NCI-H748 treated with DMSO at 0.1 percent for 48 hours (cell line): ENCODE measurements at regions not wholly inside any gene's neighbourhood (a gene's known extent, or its start where the extent isn't known, plus 50 kb on each side); places are given as distances from the start of the nearest gene placed in this dataset.

Source experiments
- DNase-seq: peaks from one replicate; lab custom pipeline; 2025; lab: John Stamatoyannopoulos, UW

DNA sequence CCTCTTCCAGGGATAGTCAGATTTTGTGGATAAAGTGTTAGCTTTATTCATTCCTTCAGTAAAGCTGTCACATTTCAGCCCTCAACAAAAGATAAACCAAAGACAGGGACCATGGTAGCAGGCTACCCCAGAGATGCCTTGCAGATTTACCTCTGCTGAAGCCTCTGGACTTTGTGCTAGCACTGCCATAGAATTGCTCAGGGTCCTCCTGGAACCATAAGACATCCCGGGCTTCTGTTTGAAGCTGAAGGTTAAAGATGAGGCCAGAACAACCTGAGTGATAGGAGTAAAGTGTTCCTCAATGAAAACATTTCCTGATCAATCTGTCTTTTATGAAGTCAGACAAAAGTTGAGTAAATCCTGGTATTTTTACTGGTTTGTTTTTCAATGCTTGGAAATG is 57.5 kb upstream of the ARL15 start:
- no peak for DNase-seq

GRCh38 chr5:54366707-54367106 is 56.3 kb upstream of the ARL15 start:
- no peak for DNase-seq

- DNase-seq = no peak
Observed at GRCh38 chr5:54363669-54364068, 53.3 kb upstream of the ARL15 start.

DNA sequence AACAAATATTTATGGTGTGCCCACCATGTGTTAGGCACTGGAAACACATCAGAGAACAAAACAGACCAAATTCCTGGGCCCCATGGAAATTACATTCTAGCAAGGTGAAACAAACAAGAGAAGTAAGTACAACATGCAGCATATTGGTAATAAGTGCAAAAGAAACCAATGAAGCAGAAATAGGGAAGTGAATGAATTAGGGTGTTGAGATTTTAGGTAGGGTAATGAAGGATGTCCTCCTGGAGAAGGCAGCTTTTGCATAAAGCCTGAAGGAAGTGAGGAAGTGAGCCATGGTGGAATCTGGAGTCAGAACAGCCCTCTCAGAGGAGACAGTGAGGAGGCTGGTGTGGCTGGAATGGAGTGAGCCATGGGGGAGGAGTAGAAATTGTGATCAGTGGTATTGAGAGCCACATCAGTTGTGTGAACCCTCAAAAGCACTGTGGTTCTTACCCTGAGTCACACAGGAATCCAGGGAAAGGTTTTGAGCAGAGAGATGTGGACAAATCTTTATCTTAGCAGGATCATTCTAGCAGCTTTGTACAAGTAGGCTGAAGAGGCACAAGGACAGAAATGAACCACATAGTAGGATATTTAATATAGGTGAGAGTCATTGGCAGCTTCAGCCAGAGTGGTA is 52.7 kb upstream of the ARL15 start:
- DNase-seq = no peak

- no peak for DNase-seq
Observed at GRCh38 chr5:54362434-54362833, 52.1 kb upstream of the ARL15 start.

GRCh38 chr5:54361691-54362411 is 51.5 kb upstream of the ARL15 start:
- DNase-seq = no peak

DNA sequence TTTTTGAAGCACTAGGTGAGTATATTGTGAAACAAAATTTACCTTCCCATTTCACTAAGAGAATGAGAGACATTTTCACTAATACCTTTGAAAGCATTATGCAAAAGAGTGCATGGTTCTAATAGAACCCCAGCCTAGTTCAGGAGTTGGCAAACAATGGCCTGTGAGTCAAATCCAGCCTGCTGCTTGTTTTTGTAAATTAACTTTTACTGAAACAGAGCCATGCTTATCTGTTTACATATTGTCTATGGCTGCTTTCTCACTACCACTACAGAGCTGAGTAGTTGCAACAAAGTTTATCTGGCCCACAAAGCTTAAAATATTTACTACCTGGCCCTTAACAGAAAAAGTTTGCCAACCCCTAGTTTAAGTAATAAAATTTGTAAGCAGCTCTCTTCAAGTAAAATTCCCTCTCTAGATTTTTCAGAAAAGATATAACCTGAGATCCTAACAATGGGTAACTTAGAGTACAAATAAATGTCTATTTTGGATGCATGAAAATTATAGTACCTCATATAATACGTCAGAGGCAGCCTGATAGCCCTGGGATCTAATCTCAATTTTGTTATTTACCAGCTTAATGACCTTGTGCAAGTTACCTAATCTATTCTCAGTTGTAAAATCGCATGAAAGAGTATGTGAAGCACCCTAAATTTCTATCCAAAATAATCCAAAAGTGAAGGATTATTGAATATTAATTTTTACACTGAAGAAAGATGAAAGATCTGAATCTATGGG is 50.7 kb upstream of the ARL15 start:
- DNase-seq = no peak
